GM12892 (cell line): ENCODE measurements at regions not wholly inside any gene's neighbourhood (a gene's known extent, or its start where the extent isn't known, plus 50 kb on each side); places are given as distances from the start of the nearest gene placed in this dataset.

Source experiments
- POLR2AphosphoS5 ChIP-seq: IDR thresholded peaks from 2 replicates; pipeline ENCODE4 v1.6.1; 2011; ENCODE audit warnings: low read depth, low read length, control low read depth
- TAF1 ChIP-seq: IDR thresholded peaks from 2 replicates; pipeline ENCODE4 v1.6.1; 2011; ENCODE audit warnings: low read depth, mild to moderate bottlenecking, control low read depth, low read length, borderline replicate concordance

DNA sequence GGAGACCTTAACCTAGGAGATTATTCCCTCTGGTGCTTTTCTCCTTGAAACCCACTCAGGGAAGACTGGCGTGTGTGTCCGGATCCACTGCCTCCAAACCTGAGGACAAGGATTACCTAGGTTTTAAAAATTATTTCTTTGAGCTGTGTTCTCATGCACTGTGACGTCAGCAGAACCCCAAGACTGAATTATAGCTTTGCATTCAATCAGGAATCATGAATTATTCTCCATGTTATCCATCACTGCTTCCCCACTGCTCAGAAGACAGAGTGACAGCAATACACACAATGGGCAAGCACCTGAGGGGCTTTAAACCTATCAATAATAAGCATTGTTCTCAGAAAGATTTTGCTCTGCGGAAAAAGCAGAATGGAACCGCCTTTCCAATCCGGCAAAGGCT is 253.2 kb upstream of the FOXD3 start:
- no peak for TF ChIP-seq TAF1
- TF ChIP-seq POLR2AphosphoS5, result no peak
